ENCODE measurements at regions not wholly inside any gene's neighbourhood (a gene's known extent, or its start where the extent isn't known, plus 50 kb on each side); places are given as distances from the start of the nearest gene placed in this dataset.

DNA sequence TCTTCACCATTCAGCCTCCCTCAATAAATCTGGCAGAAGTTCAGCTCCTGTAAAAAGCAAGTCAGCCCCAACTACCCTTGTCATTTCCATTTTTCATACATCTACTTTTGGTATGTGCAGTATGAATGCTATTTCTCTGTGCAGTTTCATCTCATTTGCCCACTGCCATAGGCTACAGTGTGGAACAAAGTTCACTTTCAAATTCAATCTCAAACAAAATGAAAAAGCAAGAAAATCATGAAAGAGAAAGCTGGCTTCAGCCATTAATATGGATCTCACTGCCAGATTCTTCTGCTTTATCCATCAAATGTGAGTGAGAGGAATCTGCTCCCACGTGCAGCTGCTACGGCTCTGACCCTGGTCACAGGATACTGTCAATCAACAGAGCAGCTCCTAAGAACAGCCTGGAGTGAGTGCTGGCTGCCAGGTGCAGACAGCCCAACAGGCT lies 494.2 kb downstream of the ZNF608 start:
- DNase-seq (ENCODE audit: low read depth in 4 of 4, low spot score in 3 of 4): no peak

- DNase-seq (ENCODE audit: low read depth in 4 of 4, low spot score in 3 of 4): no peak
Observed at GRCh38 chr5:124245276-124245675, 501.2 kb downstream of the ZNF608 start.

DNA sequence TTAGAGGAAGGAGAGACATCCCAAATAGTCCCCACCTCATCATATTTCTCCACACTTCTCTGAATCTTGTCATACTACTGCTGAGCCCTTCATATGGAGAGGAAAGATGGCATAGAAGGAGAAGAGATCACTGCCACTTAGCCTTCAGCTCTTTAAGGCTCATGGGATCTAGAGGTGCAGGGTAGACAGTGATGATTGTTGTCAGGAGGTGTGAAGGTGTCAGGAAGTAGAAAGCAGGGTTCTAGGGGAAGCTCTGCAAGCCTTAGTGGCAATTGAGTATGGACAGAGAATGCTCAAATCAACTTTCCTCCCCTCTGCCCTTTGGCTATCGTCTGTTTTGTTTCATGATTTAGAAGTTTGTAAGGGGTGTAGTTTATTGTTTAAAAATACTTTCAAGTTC lies 505.7 kb downstream of the ZNF608 start:
- no peak for DNase-seq (ENCODE audit: low read depth in 4 of 4, low spot score in 3 of 4)

DNA sequence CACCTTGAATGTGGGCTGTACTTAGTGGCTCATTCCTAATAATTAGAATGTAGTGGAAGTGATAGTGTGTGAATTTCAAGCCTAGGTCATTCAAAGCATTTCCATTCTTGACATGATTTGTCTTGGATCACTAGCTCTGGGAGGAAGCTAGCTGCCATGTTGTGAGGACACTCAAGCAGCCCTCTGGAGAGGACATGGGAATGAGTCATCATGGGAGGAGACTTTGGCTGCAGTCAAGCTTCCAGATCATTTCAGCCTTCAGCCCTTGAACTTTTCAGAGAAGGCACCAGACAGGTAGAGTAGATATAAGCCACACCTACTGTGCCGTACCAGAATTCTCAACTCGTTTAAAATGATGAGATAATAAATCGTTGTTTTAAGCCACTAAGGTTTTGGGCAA lies 506.9 kb downstream of the ZNF608 start:
- DNase-seq (ENCODE audit: low read depth in 4 of 4, low spot score in 3 of 4): no peak

DNA sequence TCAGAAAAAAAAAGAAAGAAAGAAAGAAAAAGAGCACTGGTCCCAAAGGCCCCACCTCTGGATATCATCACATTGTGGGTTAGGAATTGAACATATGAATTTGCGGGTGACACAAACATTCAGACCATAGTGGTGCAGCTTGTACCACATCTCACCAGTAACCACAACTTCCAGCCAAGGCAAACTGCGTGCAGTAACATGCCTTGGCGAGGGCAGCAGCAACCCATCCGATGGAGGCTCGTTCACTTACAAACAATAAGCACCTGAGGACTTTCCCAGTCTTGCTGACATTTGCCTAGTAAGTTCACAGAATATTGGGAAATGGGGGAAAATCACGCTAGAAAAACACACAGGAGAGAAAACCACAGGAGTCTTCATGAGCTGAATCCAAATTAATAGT lies 508.1 kb downstream of the ZNF608 start:
- DNase-seq (ENCODE audit: low read depth in 4 of 4, low spot score in 3 of 4): no peak

DNA sequence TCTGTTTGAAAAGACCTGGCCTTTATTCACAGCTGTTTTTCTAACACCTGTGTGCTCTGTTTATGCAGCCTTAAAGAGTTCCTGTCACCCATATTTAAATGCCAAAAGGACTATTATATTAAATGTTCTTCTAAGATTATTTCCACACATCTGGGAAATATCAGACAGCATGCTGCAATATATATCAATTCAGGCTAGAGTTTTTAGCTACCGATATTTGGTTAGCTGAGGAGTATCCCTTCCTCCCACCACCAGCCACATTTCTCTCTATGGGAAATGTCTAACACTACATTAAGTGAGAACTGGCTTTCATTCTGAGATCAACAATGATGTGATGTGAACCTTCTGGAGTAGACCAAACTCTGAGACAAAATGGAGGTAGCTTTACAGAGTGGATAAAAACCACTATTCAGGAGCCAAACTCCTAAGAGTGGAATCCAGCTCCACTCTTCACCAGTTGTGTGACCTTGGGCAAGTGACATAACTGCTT lies 509.2 kb downstream of the ZNF608 start:
- DNase-seq (ENCODE audit: low read depth in 4 of 4, low spot score in 3 of 4): no peak

- DNase-seq (ENCODE audit: low read depth in 4 of 4, low spot score in 3 of 4): no peak
Observed at GRCh38 chr5:124236361-124237205, 509.9 kb downstream of the ZNF608 start.

GRCh38 chr5:124235576-124235975 lies 510.9 kb downstream of the ZNF608 start:
- no peak for DNase-seq (ENCODE audit: low read depth in 4 of 4, low spot score in 3 of 4)

DNA sequence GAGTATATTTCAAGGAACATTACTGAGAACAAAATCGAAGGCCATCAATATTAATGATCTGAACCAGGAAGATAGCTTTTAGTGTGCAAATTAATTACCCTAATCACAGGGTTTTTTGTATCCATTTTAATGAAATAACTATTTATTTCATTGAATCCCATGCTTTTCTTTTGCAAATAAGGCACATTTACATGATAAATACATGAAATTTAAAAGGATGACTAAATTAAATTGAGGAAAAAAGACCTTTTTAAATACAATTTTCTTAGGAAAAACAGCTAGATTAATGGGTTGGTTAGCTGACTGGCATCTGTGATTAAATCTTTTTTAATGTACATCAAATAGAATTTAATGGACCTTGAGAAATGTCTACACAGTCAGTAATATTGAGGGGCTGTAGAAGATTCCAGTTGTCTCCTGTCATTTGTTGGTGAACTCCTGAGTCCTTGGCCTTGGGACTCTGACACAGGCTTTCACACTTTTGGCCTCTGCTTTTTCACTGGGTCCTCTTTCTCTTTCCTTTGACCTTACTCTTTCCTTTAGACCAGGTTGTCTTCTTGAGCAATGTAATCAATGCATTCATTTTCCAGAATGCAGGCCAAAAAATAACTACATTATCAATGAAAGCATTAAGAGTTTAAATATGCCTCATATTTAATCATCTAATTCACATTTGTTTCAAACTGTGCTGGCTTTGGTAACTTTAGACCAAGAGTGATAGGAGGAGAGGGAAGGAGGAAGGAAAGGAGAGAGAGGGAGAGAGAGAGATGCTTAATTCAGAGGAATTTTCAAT lies 511.5 kb downstream of the ZNF608 start:
- no peak for DNase-seq (ENCODE audit: low read depth in 4 of 4, low spot score in 3 of 4)

DNA sequence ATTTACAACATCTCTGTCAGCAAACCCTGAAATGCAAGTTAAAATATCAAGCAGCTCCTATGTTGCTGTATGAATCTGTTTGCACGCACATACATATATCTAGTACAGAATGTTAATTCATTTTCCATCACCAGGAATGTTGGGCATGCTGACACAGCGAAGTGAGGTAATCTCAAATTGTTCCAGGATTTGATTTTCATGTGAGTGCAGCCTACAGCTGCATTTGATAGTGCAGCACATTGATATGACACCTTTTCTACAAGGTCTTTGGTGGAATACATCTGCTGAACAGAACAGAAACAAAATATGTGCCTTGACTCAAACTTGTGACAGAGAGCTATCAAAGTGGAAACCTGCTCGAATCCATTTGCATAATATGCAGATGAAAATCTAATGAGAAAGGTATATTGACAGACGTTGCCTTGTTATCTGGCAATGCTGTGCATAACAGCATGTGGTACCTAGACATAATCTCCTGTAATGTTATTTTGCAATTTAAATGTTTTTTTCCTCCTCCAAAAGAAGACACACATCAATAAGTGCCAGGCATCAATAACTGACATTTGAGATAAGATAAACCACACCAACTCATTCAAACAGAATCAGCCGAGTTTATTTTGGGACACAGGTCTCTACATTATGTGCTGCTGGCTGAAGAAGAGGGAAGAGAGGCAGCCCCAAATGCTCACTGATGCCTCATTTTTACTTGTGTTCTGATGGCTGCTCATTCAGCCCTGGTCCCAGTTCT lies 512.2 kb downstream of the ZNF608 start:
- DNase-seq (ENCODE audit: low read depth in 4 of 4, low spot score in 3 of 4): no peak

- DNase-seq (ENCODE audit: low read depth in 4 of 4, low spot score in 3 of 4): no peak
Observed at GRCh38 chr5:124232515-124232914, 513.9 kb downstream of the ZNF608 start.

DNA sequence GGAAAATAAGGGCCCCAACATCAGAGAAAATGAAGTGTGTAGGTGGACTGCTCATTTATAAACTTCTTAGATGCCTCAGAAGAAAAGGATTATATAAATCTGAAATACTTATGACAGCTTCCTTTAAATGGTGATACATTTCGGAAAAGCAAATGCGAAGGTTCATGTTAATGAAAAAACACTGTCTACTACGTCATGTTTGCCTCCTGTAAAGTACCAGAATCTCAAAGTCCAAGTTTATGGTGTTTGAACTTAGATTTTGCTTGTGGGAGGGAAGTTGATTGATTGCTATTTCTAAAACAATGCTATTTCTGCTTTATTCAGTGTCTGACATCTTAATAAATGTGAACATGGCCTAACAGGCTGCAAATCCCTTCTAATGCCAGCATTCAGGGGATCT lies 514.6 kb downstream of the ZNF608 start:
- no peak for DNase-seq (ENCODE audit: low read depth in 4 of 4, low spot score in 3 of 4)

GRCh38 chr5:124231230-124231629 lies 515.2 kb downstream of the ZNF608 start:
- DNase-seq (ENCODE audit: low read depth in 4 of 4, low spot score in 3 of 4): no peak

GRCh38 chr5:124230456-124230855 lies 516.0 kb downstream of the ZNF608 start:
- DNase-seq (ENCODE audit: low read depth in 4 of 4, low spot score in 3 of 4): no peak

DNA sequence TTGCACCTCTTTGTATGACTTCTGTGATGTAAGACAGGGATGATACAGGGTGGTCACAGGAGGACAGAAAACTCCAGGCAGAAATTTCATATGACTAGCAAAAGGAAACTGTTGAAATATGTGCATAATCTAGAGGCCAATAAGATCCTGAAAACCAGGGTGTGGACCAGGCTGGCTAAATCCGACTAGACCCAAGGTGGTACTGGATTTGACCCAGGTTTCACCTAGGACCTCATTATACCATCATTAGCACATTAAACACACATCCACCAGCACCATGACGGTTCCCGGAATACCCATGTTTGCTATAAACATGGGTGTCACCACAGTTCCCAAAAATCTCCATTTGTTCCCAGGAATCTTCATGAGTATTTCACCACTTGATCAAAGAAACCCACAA lies 517.1 kb downstream of the ZNF608 start:
- DNase-seq (ENCODE audit: low read depth in 4 of 4, low spot score in 3 of 4): no peak

GRCh38 chr5:124227914-124228313 lies 518.5 kb downstream of the ZNF608 start:
- no peak for DNase-seq (ENCODE audit: low read depth in 4 of 4, low spot score in 3 of 4)

- DNase-seq (ENCODE audit: low read depth in 4 of 4, low spot score in 3 of 4): no peak
Observed at GRCh38 chr5:124220418-124220817, 526.0 kb downstream of the ZNF608 start.

DNA sequence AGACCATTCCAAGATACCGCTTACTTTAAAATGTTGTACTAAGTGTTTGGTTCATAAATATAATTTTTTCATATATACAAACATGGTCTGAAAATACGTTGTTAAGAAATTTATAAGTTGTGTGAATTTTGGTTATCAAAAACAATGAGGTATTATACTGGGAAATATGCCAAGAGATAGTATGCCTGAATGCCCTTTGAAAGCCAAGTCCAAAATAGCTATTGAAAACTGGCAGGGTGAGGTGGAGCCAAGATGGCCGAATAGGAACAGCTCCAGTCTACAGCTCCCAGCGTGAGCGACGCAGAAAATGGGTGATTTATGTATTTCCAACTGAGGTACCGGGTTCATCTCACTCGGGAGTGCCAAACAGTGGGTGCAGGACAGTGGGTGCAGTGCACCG lies 533.5 kb downstream of the ZNF608 start:
- DNase-seq (ENCODE audit: low read depth in 4 of 4, low spot score in 3 of 4): no peak

DNA sequence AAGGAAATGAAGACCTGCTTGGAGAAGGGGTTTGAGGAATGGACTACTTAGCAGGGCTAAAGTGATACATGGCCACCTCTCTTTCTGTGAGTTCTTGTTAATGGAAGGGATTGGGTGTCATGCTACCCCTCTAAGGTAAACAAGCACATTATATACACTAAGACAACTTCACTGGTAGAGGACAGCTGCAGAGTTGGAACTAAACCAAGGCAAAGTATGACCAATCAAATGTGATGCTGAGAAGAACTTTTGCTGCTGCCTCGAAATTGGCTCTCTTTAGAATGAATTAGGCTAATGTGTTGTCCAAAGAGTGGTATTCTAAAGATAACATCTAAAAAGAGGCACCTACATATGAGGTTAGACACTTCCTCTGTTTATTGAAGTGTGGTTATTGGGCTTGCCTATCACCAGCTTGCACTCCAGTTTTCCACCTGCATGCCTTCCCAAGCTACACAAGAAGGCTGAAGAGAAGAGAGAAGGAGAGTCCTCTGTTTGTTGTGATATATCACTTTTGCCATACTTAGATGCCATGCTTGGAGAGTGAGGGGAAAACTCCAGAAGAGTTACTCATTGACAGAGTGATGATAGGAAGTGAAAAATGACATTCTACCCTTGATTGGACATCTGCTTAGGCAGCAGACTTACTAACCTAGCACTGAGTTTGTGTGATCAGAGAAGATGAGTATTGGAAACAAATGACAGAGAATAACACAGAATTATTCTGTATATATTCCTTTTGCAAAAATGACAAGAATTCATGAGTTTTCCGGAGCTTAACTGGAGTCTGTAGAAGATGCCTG lies 536.1 kb downstream of the ZNF608 start:
- no peak for DNase-seq (ENCODE audit: low read depth in 4 of 4, low spot score in 3 of 4)

GRCh38 chr5:124207118-124207517 lies 539.3 kb downstream of the ZNF608 start:
- DNase-seq (ENCODE audit: low read depth in 4 of 4, low spot score in 3 of 4): no peak

Data from right renal pelvis (tissue), 4 donors.